K562 (cell line): ENCODE measurements at regions not wholly inside any gene's neighbourhood (a gene's known extent, or its start where the extent isn't known, plus 50 kb on each side); places are given as distances from the start of the nearest gene placed in this dataset.

Experiments used
- ATAC-seq: fragments of 200-7000 bp; cut with Tn5 transposase; 3 replicates; pipeline ENCODE4 v1.9.1; 2020; ENCODE audit warnings: moderate library complexity
- BruUV-seq: library from RNA; stranded (reverse); fragments of 400-500 nt; replicated peaks from 2 replicates; lab custom pipeline; 2021; lab: Mats Ljungman, UMichigan
- CTCF ChIA-PET: fragments of 300-600 bp; formaldehyde crosslinking; extraction: SDS; loops from one replicate; lab custom pipeline; 2021; ENCODE audit warnings: low intra/inter-chr PET ratio; lab: Yijun Ruan, JAX
- POLR2A ChIA-PET: fragments of 300-600, 350-650 bp; sonication (Branson Sonifier 250); formaldehyde crosslinking; extraction: SDS; loops from one replicate; lab custom pipeline; 2021; ENCODE audit warnings: antibody characterized with exemption, inconsistent platforms; lab: Yijun Ruan, JAX
- DNase-seq, 4 experiments: peaks; one replicate each; pipeline versions ENCODE4 v3.0.0 to v3.0.0-alpha.2; 2011 to 2018; ENCODE audit warnings: low spot score in 3 of 4, mixed read lengths in 3 of 4; ENCODE audit errors: extremely low read depth in 1 of 4
- FAIRE-seq: peaks from 2 replicates; lab custom pipeline; 2011; peaks lifted over from hg19 to GRCh38; lab: Jason Lieb, UNC
- H2AFZ ChIP-seq: 2 replicates; pipeline ENCODE4 v1.6.0; 2011; ENCODE audit warnings: low read depth, low read length, control low read depth, inconsistent platforms
- H3K27ac ChIP-seq: fragments of 200-600 bp; 3 replicates; pipeline ENCODE4 v1.8.0; 2011; ENCODE audit warnings: low read depth, mild to moderate bottlenecking, control low read depth, inconsistent platforms, low read length, moderate library complexity, mixed read lengths; ENCODE audit errors: extremely low read depth
- H3K27me3 ChIP-seq, 2 experiments: fragments of 300-600 bp in 1 of 2; 2 replicates in 1 of 2; 3 replicates in 1 of 2; pipeline versions ENCODE4 v1.6.0 to v1.8.0; 2011; ENCODE audit warnings: inconsistent platforms in 2 of 2, low read length in 2 of 2, mild to moderate bottlenecking in 1 of 2, mixed read lengths in 1 of 2, moderate library complexity in 1 of 2; ENCODE audit not compliant: control insufficient read depth in 2 of 2, insufficient read depth in 2 of 2
- H3K36me3 ChIP-seq: fragments of 300-600 bp; 3 replicates; pipeline ENCODE4 v1.8.0; 2011; ENCODE audit warnings: mild to moderate bottlenecking, low read length, inconsistent platforms; ENCODE audit not compliant: control insufficient read depth, insufficient read depth
- H3K4me1 ChIP-seq, 2 experiments: fragments of 200-600 bp in 1 of 2; replicated peaks in 1 of 2; 2 replicates in 1 of 2; 3 replicates in 1 of 2; pipeline versions ENCODE4 v1.5.1 to v1.8.0; 2011; ENCODE audit warnings: inconsistent platforms in 2 of 2, low read length in 2 of 2, mild to moderate bottlenecking in 1 of 2, mixed read lengths in 1 of 2, moderate library complexity in 1 of 2; ENCODE audit not compliant: control insufficient read depth in 2 of 2, insufficient read depth in 2 of 2
- H3K4me2 ChIP-seq: 2 replicates; pipeline ENCODE4 v1.6.1; 2011; ENCODE audit warnings: low read length, control low read depth, inconsistent platforms, mixed read lengths; ENCODE audit not compliant: insufficient read depth
- H3K4me3 ChIP-seq: fragments of 200-600 bp; sonication (generic), shearing (Covaris generic); 2 replicates; pipeline ENCODE4 v1.5.1; 2016; ENCODE audit warnings: control low read depth, inconsistent platforms
- H3K79me2 ChIP-seq: fragments of 200-600 bp; 3 replicates; pipeline ENCODE4 v1.8.0; 2011; ENCODE audit warnings: low read length, inconsistent platforms; ENCODE audit not compliant: control insufficient read depth, insufficient read depth
- H3K9ac ChIP-seq, 2 experiments: 2 replicates each; pipeline versions ENCODE4 v1.6.0 to v1.6.1; 2011; ENCODE audit warnings: low read depth in 2 of 2, low read length in 2 of 2, control low read depth in 1 of 2, inconsistent platforms in 1 of 2, mild to moderate bottlenecking in 1 of 2, mixed read lengths in 1 of 2; ENCODE audit not compliant: insufficient read depth in 1 of 2
- H3K9me1 ChIP-seq: one replicate; pipeline ENCODE4 v1.6.0; 2011; ENCODE audit warnings: inconsistent platforms, mild to moderate bottlenecking, low read length, moderate library complexity; ENCODE audit not compliant: control insufficient read depth, insufficient read depth
- H3K9me3 ChIP-seq: replicated peaks from 2 replicates; pipeline ENCODE4 v1.5.1; 2011; ENCODE audit warnings: low read depth, low read length, inconsistent platforms; ENCODE audit not compliant: control insufficient read depth, insufficient read depth
- H4K20me1 ChIP-seq: replicated peaks from 2 replicates; pipeline ENCODE4 v1.6.1; 2011; ENCODE audit warnings: low read length, inconsistent platforms, mixed read lengths; ENCODE audit not compliant: control insufficient read depth, insufficient read depth
- ARID2 ChIP-seq: fragments of 450-650 bp; IDR thresholded peaks from 2 replicates; pipeline ENCODE4 v1.6.1; 2017; ENCODE audit warnings: antibody characterized with exemption, mild to moderate bottlenecking
- BCOR ChIP-seq: fragments of 450-650 bp; IDR thresholded peaks from 2 replicates; pipeline ENCODE4 v1.6.1; 2016
- CC2D1A ChIP-seq: fragments of 450-650 bp; IDR thresholded peaks from 2 replicates; pipeline ENCODE4 v1.6.1; 2017; ENCODE audit warnings: mild to moderate bottlenecking
- E2F4 ChIP-seq: sonication (generic); formaldehyde crosslinking; IDR thresholded peaks from 2 replicates; pipeline ENCODE4 v1.8.0; 2022; ENCODE audit warnings: mild to moderate bottlenecking, low read depth, missing genetic modification reagents
- FOXM1 ChIP-seq, 2 experiments: fragments of 450-650 bp in 1 of 2; sonication (generic) in 1 of 2; formaldehyde crosslinking in 1 of 2; IDR thresholded peaks; 2 replicates each; pipeline versions ENCODE4 v1.6.1 to v1.9.0; 2017 to 2022; ENCODE audit warnings: low read depth in 2 of 2, mild to moderate bottlenecking in 2 of 2, missing genetic modification reagents in 1 of 2, moderate library complexity in 1 of 2
- GATAD2A ChIP-seq: fragments of 450-650 bp; IDR thresholded peaks from 2 replicates; pipeline ENCODE4 v1.6.1; 2017
- HMG20A ChIP-seq: fragments of 450-650 bp; formaldehyde crosslinking; conservative IDR thresholded peaks from 2 replicates; pipeline ENCODE4 v1.4.0; 2020; ENCODE audit warnings: mild to moderate bottlenecking, mixed read lengths
- HMGN3 ChIP-seq: IDR thresholded peaks from 2 replicates; pipeline ENCODE4 v1.6.1; 2011; ENCODE audit warnings: borderline replicate concordance, low read depth, mild to moderate bottlenecking, mixed read lengths, low read length; ENCODE audit not compliant: insufficient read length; ENCODE audit errors: extremely low read depth
- HNRNPUL1 ChIP-seq: fragments of 200-400 bp; formaldehyde crosslinking; IDR thresholded peaks from 2 replicates; pipeline ENCODE4 v1.6.1; 2017; ENCODE audit warnings: low read length
- NBN ChIP-seq: fragments of 450-650 bp; IDR thresholded peaks from 2 replicates; pipeline ENCODE4 v1.6.1; 2016; ENCODE audit warnings: low read depth, mild to moderate bottlenecking
- SP1 ChIP-seq: sonication (generic); formaldehyde crosslinking; IDR thresholded peaks from 2 replicates; pipeline ENCODE4 v1.8.1; 2022; ENCODE audit warnings: mild to moderate bottlenecking, missing genetic modification reagents
- TEAD2 ChIP-seq: fragments of 450-650 bp; IDR thresholded peaks from 2 replicates; pipeline ENCODE4 v1.6.1; 2016; ENCODE audit warnings: missing genetic modification characterization, control low read depth, missing compliant biosample characterization
- TEAD4 ChIP-seq, 2 experiments: sonication (generic) in 1 of 2; formaldehyde crosslinking in 1 of 2; IDR thresholded peaks; 2 replicates each; pipeline versions ENCODE4 v1.6.1 to v1.8.0; 2012 to 2022; ENCODE audit warnings: borderline replicate concordance in 1 of 2, inconsistent platforms in 1 of 2, low read length in 1 of 2, mild to moderate bottlenecking in 1 of 2, missing genetic modification reagents in 1 of 2
- USF2 ChIP-seq: sonication (generic); formaldehyde crosslinking; IDR thresholded peaks from 2 replicates; pipeline ENCODE4 v1.5.0; 2020; ENCODE audit warnings: missing genetic modification reagents
- XRCC3 ChIP-seq: fragments of 450-650 bp; IDR thresholded peaks from 2 replicates; pipeline ENCODE4 v1.6.1; 2017; ENCODE audit warnings: mild to moderate bottlenecking, moderate library complexity
- ZEB2 ChIP-seq: fragments of 450-650 bp; IDR thresholded peaks from 2 replicates; pipeline ENCODE4 v1.6.1; 2016
- ZNF124 ChIP-seq: sonication (generic); formaldehyde crosslinking; IDR thresholded peaks from 2 replicates; pipeline ENCODE4 v1.8.1; 2022; ENCODE audit warnings: missing genetic modification reagents
- ZNF217 ChIP-seq: sonication (generic); formaldehyde crosslinking; IDR thresholded peaks from 2 replicates; pipeline ENCODE4 v1.8.0; 2022; ENCODE audit warnings: mild to moderate bottlenecking, missing genetic modification reagents
- ZNF707 ChIP-seq: fragments of 250-450 bp; sonication (Bioruptor Pico); conservative IDR thresholded peaks from 2 replicates; pipeline ENCODE4 v1.8.0; 2022; ENCODE audit warnings: inconsistent platforms, mild to moderate bottlenecking, moderate library complexity
- ZNF75A ChIP-seq: fragments of 450-650 bp; formaldehyde crosslinking; IDR thresholded peaks from 2 replicates; pipeline ENCODE4 v1.4.0; 2020; ENCODE audit warnings: mild to moderate bottlenecking
- ZNF764 ChIP-seq: fragments of 250-450 bp; sonication (Bioruptor Pico); IDR thresholded peaks from 2 replicates; pipeline ENCODE4 v1.4.0; 2020; ENCODE audit warnings: low read depth, mild to moderate bottlenecking, moderate library complexity
- WGBS: fragments of 100-300 bp; shearing (Covaris generic); methylation state at CpG from one replicate; pipeline ENCODE4 v1.1.6; 2016; ENCODE audit warnings: low coverage, mixed read lengths; ENCODE audit not compliant: insufficient coverage; ENCODE audit errors: missing lambda C conversion rate; 5-methylcytosine and 5-hydroxymethylcytosine counted together
- in situ Hi-C: fragments of 300-500 bp; cut with MboI; formaldehyde crosslinking; loops from 4 replicates; pipeline ENCODE4 v1.15.0; 2018; ENCODE audit warnings: inconsistent platforms, mixed read lengths
- intact Hi-C: fragments of 100-400 bp; cut with micrococcal nuclease; formaldehyde crosslinking; loops from 2 replicates; pipeline ENCODE4 v1.14.2; 2022
- TF ChIP-seq, protein P1 (sequence below): fragments of 250-450 bp; sonication (Bioruptor Pico); IDR thresholded peaks from 2 replicates; pipeline ENCODE4 v1.8.0; 2022; ENCODE audit warnings: inconsistent platforms

GRCh38 chr6:15780437-15780836 is 117.6 kb upstream of the DTNBP1 start (continued):
- TF ChIP-seq USF2 (CRISPR knock-in tag) (no peak), HMG20A (no peak), ZNF764 (CRISPR knock-in tag) (no peak), SP1 (0 out of 2 replicates have a peak, but pooled peaks have one; percentile 10), ZNF124 (CRISPR knock-in tag) (no peak), FOXM1 (IDR thresholded peaks at IDR 0.05; ENCODE audit: low read depth) (no peak), FOXM1 (CRISPR knock-in tag; IDR thresholded peaks at IDR 0.05; ENCODE audit: low read depth) (no peak), CC2D1A (no peak)

- Histone ChIP-seq H2AFZ (0 out of 2 replicates have a peak overlapping the region, but pooled peaks have one; percentile 19), H3K4me2 (no peak overlapping the region), H3K9me1 (no peaks in the 10 kb centered on the region), H3K27ac (no peak overlapping the region), H3K27me3 (no peaks in the 10 kb centered on the region; a peak in 1 of 5 replicates), H3K4me1 (no peaks in the 10 kb centered on the region), H4K20me1 (no peaks in the 10 kb centered on the region), H3K79me2 (no peaks in the 10 kb centered on the region)
- no peak for FAIRE-seq
- in situ Hi-C loops = no loop called here
- ChIA-PET CTCF (no interaction called here), POLR2A (interaction anchor here (0.9 to 1.7 kb wide), 3 partner anchors 9 to 349 kb away, joined by 3 to 9 read pairs (median 5); partner anchors contain the start of gene MYLIP)
- BruUV-seq = no TSS peak
- TF ChIP-seq, protein P1, sequence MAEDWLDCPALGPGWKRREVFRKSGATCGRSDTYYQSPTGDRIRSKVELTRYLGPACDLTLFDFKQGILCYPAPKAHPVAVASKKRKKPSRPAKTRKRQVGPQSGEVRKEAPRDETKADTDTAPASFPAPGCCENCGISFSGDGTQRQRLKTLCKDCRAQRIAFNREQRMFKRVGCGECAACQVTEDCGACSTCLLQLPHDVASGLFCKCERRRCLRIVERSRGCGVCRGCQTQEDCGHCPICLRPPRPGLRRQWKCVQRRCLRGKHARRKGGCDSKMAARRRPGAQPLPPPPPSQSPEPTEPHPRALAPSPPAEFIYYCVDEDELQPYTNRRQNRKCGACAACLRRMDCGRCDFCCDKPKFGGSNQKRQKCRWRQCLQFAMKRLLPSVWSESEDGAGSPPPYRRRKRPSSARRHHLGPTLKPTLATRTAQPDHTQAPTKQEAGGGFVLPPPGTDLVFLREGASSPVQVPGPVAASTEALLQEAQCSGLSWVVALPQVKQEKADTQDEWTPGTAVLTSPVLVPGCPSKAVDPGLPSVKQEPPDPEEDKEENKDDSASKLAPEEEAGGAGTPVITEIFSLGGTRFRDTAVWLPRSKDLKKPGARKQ (CRISPR knock-in tag) = no peak
- TF ChIP-seq GATAD2A (no peak), E2F4 (CRISPR knock-in tag) (no peak), XRCC3 (no peak), ZEB2 (no peak), ZNF75A (CRISPR knock-in tag) (no peak), TEAD4 (IDR thresholded peaks at IDR 0.05; ENCODE audit: low read length) (no peak), TEAD4 (CRISPR knock-in tag; IDR thresholded peaks at IDR 0.05; ENCODE audit: borderline replicate concordance) (no peak), ZNF217 (CRISPR knock-in tag) (no peak), BCOR (no peak), ARID2 (no peak), NBN (no peak), TEAD2 (no peak), HNRNPUL1 (no peak), HMGN3 (no peak), ZNF707 (CRISPR knock-in tag) (no peak)
- TF ChIP-seq, all 486 proteins: peak for 0
- Histone ChIP-seq H3K9me3 (no peaks in the 10 kb centered on the region), H3K4me3 (no peak overlapping the region), H3K36me3 (no peaks in the 10 kb centered on the region), H3K9ac (no peak overlapping the region)
- no peak for DNase-seq
- intact Hi-C loops = no loop called here
- 2% methylated on average over 3 of the region's 3 CpGs for WGBS
- no peak for ATAC-seq
Observed at GRCh38 chr6:15779726-15780125, 116.9 kb upstream of the DTNBP1 start.
